GM12878 (cell line): ENCODE measurements at regions not wholly inside any gene's neighbourhood (a gene's known extent, or its start where the extent isn't known, plus 50 kb on each side); places are given as distances from the start of the nearest gene placed in this dataset.

Experiments
- ATAC-seq: fragments of 200-7000 bp; cut with Tn5 transposase; 3 replicates; pipeline ENCODE4 v1.9.1; 2020; ENCODE audit warnings: mild to moderate bottlenecking, moderate library complexity
- BruUV-seq: library from RNA; stranded (reverse); fragments of 400-500 nt; replicated peaks from 2 replicates; lab custom pipeline; 2021; lab: Mats Ljungman, UMichigan
- CTCF ChIA-PET: fragments of 300-600 bp; sonication (Branson Sonifier 250); formaldehyde crosslinking; extraction: SDS; loops from one replicate; lab custom pipeline; 2021; ENCODE audit warnings: inconsistent platforms; lab: Yijun Ruan, JAX
- POLR2A ChIA-PET: fragments of 350-600 bp; formaldehyde crosslinking; extraction: SDS; loops from one replicate; lab custom pipeline; 2021; ENCODE audit warnings: inconsistent platforms; lab: Charles Lee
- RAD21 ChIA-PET: fragments of 300-600 bp; sonication (Branson Sonifier 250); formaldehyde crosslinking; loops from one replicate; lab custom pipeline; 2023; ENCODE audit warnings: antibody characterized with exemption; ENCODE audit not compliant: unreplicated experiment; lab: Charles Lee
- SMC1A ChIA-PET: fragments of 300-600 bp; sonication (Branson Sonifier 250); formaldehyde crosslinking; loops from one replicate; lab custom pipeline; 2023; ENCODE audit not compliant: unreplicated experiment, uncharacterized antibody; lab: Charles Lee
- DNase-seq: peaks from one replicate; pipeline ENCODE4 v3.0.0-alpha.2; 2011; ENCODE audit warnings: low read depth, low spot score
- FAIRE-seq: peaks from 3 replicates; lab custom pipeline; 2011; peaks lifted over from hg19 to GRCh38; lab: Jason Lieb, UNC
- H2AFZ ChIP-seq: 2 replicates; pipeline ENCODE4 v1.6.0; 2011; ENCODE audit warnings: low read depth, low read length, control low read depth; ENCODE audit not compliant: control insufficient read depth
- H3K27ac ChIP-seq: 2 replicates; pipeline ENCODE4 v1.5.1; 2011; ENCODE audit warnings: control low read depth; ENCODE audit not compliant: control insufficient read depth, insufficient read depth
- H3K27me3 ChIP-seq, 2 experiments: replicated peaks in 1 of 2; 2 replicates each; pipeline versions ENCODE4 v1.6.0 to v1.6.1; 2011; ENCODE audit warnings: low read length in 1 of 2; ENCODE audit not compliant: control insufficient read depth in 2 of 2, insufficient read depth in 2 of 2
- H3K36me3 ChIP-seq, 2 experiments: 2 replicates each; pipeline ENCODE4 v1.5.1; 2011; ENCODE audit warnings: low read length in 1 of 2; ENCODE audit not compliant: control insufficient read depth in 2 of 2, insufficient read depth in 2 of 2
- H3K4me1 ChIP-seq: 2 replicates; pipeline ENCODE4 v1.6.1; 2011; ENCODE audit warnings: mild to moderate bottlenecking, low read length, moderate library complexity, mixed read lengths; ENCODE audit not compliant: control insufficient read depth, insufficient read depth
- H3K4me2 ChIP-seq: 2 replicates; pipeline ENCODE4 v1.6.0; 2011; ENCODE audit warnings: control low read depth; ENCODE audit not compliant: control insufficient read depth, insufficient read depth
- H3K4me3 ChIP-seq: fragments of 200-600 bp; sonication (generic); 2 replicates; pipeline ENCODE4 v1.5.1; 2016
- H3K79me2 ChIP-seq: 2 replicates; pipeline ENCODE4 v1.6.0; 2011; ENCODE audit warnings: low read length; ENCODE audit not compliant: control insufficient read depth, insufficient read depth
- H3K9ac ChIP-seq: 2 replicates; pipeline ENCODE4 v1.8.0; 2011; ENCODE audit warnings: low read length, control low read depth, mixed read lengths; ENCODE audit not compliant: control insufficient read depth, insufficient read depth
- H3K9me3 ChIP-seq: replicated peaks from 3 replicates; pipeline ENCODE4 v1.5.1; 2011; ENCODE audit warnings: mild to moderate bottlenecking, low read length; ENCODE audit not compliant: control insufficient read depth, insufficient read depth
- H4K20me1 ChIP-seq: 2 replicates; pipeline ENCODE4 v1.6.0; 2011; ENCODE audit not compliant: control insufficient read depth, insufficient read depth
- ASH2L ChIP-seq: fragments of 300-600, 200-600 bp; sonication (generic); IDR thresholded peaks from 2 replicates; pipeline ENCODE4 v1.6.1; 2017; ENCODE audit warnings: low read depth, mild to moderate bottlenecking, borderline replicate concordance
- BHLHE40 ChIP-seq, 2 experiments: fragments of 450-650 bp in 1 of 2; IDR thresholded peaks; 2 replicates each; pipeline ENCODE4 v1.6.1; 2011 to 2017; ENCODE audit warnings: low read depth in 2 of 2, borderline replicate concordance in 1 of 2, improper control_type of control experiment in 1 of 2, low read length in 1 of 2, mild to moderate bottlenecking in 1 of 2
- EED ChIP-seq: sonication (generic); IDR thresholded peaks from 2 replicates; pipeline ENCODE4 v1.6.1; 2016; ENCODE audit warnings: antibody characterized with exemption, low read depth
- EP300 ChIP-seq, 2 experiments: fragments of 150-350 bp in 1 of 2; IDR thresholded peaks; 2 replicates each; pipeline ENCODE4 v1.6.1; 2011 to 2012; ENCODE audit warnings: low read depth in 2 of 2, low read length in 2 of 2, borderline replicate concordance in 1 of 2, improper control_type of control experiment in 1 of 2, inconsistent platforms in 1 of 2; ENCODE audit not compliant: control insufficient read depth in 1 of 2
- ETV6 ChIP-seq, 2 experiments: fragments of 450-650 bp in 1 of 2; IDR thresholded peaks in 1 of 2; conservative IDR thresholded peaks in 1 of 2; 2 replicates each; pipeline ENCODE4 v1.6.1; 2014; ENCODE audit warnings: antibody characterized with exemption in 1 of 2, borderline replicate concordance in 1 of 2, low read depth in 1 of 2, mild to moderate bottlenecking in 1 of 2, moderate library complexity in 1 of 2
- FOXK2 ChIP-seq: fragments of 450-650 bp; IDR thresholded peaks from 2 replicates; pipeline ENCODE4 v1.6.1; 2017; ENCODE audit warnings: mild to moderate bottlenecking, moderate library complexity
- FOXM1 ChIP-seq: IDR thresholded peaks from 2 replicates; pipeline ENCODE4 v1.6.1; 2012; ENCODE audit warnings: low read depth, mild to moderate bottlenecking, inconsistent platforms, low read length, moderate library complexity
- IKZF2 ChIP-seq, 2 experiments: fragments of 450-650 bp; IDR thresholded peaks; 2 replicates each; pipeline ENCODE4 v1.6.1; 2017; ENCODE audit warnings: mild to moderate bottlenecking in 2 of 2, moderate library complexity in 2 of 2
- KAT2A ChIP-seq: conservative IDR thresholded peaks from 2 replicates; pipeline ENCODE4 v1.6.1; 2011; ENCODE audit warnings: low read depth, low read length; ENCODE audit not compliant: control insufficient read depth
- KLF5 ChIP-seq: fragments of 450-650 bp; IDR thresholded peaks from 2 replicates; pipeline ENCODE4 v1.6.1; 2014; ENCODE audit warnings: mild to moderate bottlenecking; ENCODE audit not compliant: partially characterized antibody
- PAX5 ChIP-seq: IDR thresholded peaks from 2 replicates; pipeline ENCODE4 v1.6.1; 2011; ENCODE audit warnings: low read depth, low read length, borderline replicate concordance
- RAD21 ChIP-seq: IDR thresholded peaks from 2 replicates; pipeline ENCODE4 v1.6.1; 2011; ENCODE audit warnings: mild to moderate bottlenecking, low read depth, low read length, moderate library complexity; ENCODE audit not compliant: insufficient read depth
- RB1 ChIP-seq: fragments of 450-650 bp; formaldehyde crosslinking; IDR thresholded peaks from 2 replicates; pipeline ENCODE4 v1.6.1; 2017; ENCODE audit warnings: mild to moderate bottlenecking, borderline replicate concordance
- SRF ChIP-seq, 2 experiments: IDR thresholded peaks; 2 replicates each; pipeline ENCODE4 v1.6.1; 2011; ENCODE audit warnings: low read depth in 2 of 2, low read length in 2 of 2, mild to moderate bottlenecking in 1 of 2, moderate library complexity in 1 of 2
- TBL1XR1 ChIP-seq: IDR thresholded peaks from 2 replicates; pipeline ENCODE4 v1.6.1; 2012; ENCODE audit warnings: low read depth, low read length, improper control_type of control experiment
- TCF3 ChIP-seq: IDR thresholded peaks from 2 replicates; pipeline ENCODE4 v1.6.1; 2012; ENCODE audit warnings: low read depth, mild to moderate bottlenecking, low read length, borderline replicate concordance; ENCODE audit not compliant: insufficient read depth
- WGBS: methylation state at CpG from one replicate; pipeline ENCODE4 v1.1.6; 2016; ENCODE audit warnings: low lambda C conversion rate; ENCODE audit not compliant: insufficient replicate concordance, insufficient coverage; ENCODE audit errors: missing lambda C conversion rate; 5-methylcytosine and 5-hydroxymethylcytosine counted together
- in situ Hi-C: fragments of 300-500 bp; cut with MboI; formaldehyde crosslinking; loops from 9 replicates; pipeline ENCODE4 v1.14.3; 2018; ENCODE audit warnings: mixed read lengths
- intact Hi-C: fragments of 100-400 bp; cut with micrococcal nuclease; formaldehyde crosslinking; loops from one replicate; pipeline ENCODE4 v1.14.2; 2022; ENCODE audit not compliant: unreplicated experiment
- TF ChIP-seq, protein P1 (sequence below): fragments of 450-650 bp; IDR thresholded peaks from 2 replicates; pipeline ENCODE4 v1.6.1; 2017; ENCODE audit warnings: mild to moderate bottlenecking
- TF ChIP-seq, protein P2 (sequence below): fragments of 450-650 bp; IDR thresholded peaks from 2 replicates; pipeline ENCODE4 v1.6.1; 2017; ENCODE audit warnings: borderline replicate concordance
- TF ChIP-seq, protein P3 (sequence below): fragments of 150-350 bp; IDR thresholded peaks from 2 replicates; pipeline ENCODE4 v1.6.1; 2014; ENCODE audit warnings: mild to moderate bottlenecking, low read depth, low read length

DNA sequence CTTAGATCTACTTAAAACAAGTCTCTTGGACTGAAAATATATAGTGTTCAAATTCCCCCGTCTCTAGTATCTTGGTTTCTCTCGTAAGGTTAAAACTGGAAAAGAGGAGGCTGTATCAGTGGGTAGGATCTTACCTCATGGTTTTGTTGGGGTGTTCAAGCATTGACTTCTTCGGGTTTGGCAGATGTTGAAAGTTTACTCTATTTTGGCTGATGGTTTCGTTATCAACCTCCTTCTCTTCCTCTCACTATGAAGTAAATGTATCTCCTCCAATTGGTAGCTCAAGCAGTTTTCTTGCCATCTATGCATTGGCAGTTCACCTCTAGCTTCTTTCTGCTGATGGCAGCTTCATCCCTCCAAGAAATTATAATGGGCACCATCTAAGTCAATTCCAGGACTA is 506.5 kb upstream of the GRIN3A start:
- ChIA-PET RAD21 (no interaction called here), SMC1A (interaction anchor here (0.9 kb wide), 1 partner anchor 15 kb away, joined by 3 read pairs; no protein-coding TSS in a partner anchor), CTCF (no interaction called here), POLR2A (no interaction called here)
- no peak overlapping the region for H3K4me3 ChIP-seq
- no peak for FAIRE-seq
- H3K4me2 ChIP-seq = no peak overlapping the region
- no peaks in the 10 kb centered on the region for H3K79me2 ChIP-seq
- H3K9me3 ChIP-seq = no peaks in the 10 kb centered on the region
- no peaks in the 10 kb centered on the region for H3K36me3 ChIP-seq
- H2AFZ ChIP-seq = no peak overlapping the region
- no peak for ATAC-seq
- no TSS peak for BruUV-seq
- no peaks in the 10 kb centered on the region for H3K4me1 ChIP-seq
- no peak for DNase-seq
- no peaks in the 10 kb centered on the region for H3K27me3 ChIP-seq
- no peak overlapping the region for H3K9ac ChIP-seq
- 10% methylated on average over 4 of the region's 4 CpGs for WGBS
- no peak overlapping the region for H3K27ac ChIP-seq
- no peak for TF ChIP-seq RB1
- TF ChIP-seq SRF (IDR thresholded peaks at IDR 0.05; ENCODE audit: low read depth in 2 of 2, low read length in 2 of 2) = no peak
- no peak for TF ChIP-seq FOXM1
- TF ChIP-seq IKZF2 (IDR thresholded peaks at IDR 0.05) = no peak
- no peak for TF ChIP-seq KLF5
- no peak for TF ChIP-seq KAT2A
- no peak for TF ChIP-seq PAX5
- TF ChIP-seq ETV6 (conservative IDR thresholded peaks at IDR 0.05 in 1 of 2, IDR thresholded peaks at IDR 0.05 in 1 of 2; ENCODE audit: borderline replicate concordance in 1 of 2, low read depth in 1 of 2) = no peak
- TF ChIP-seq ASH2L = no peak
- no peak for TF ChIP-seq RAD21
- no peak for TF ChIP-seq TCF3
- no peak for TF ChIP-seq EP300 (IDR thresholded peaks at IDR 0.05; ENCODE audit: borderline replicate concordance in 1 of 2, control insufficient read depth in 1 of 2, low read depth in 2 of 2, low read length in 2 of 2)
- TF ChIP-seq TBL1XR1 = no peak
- TF ChIP-seq, protein P1, sequence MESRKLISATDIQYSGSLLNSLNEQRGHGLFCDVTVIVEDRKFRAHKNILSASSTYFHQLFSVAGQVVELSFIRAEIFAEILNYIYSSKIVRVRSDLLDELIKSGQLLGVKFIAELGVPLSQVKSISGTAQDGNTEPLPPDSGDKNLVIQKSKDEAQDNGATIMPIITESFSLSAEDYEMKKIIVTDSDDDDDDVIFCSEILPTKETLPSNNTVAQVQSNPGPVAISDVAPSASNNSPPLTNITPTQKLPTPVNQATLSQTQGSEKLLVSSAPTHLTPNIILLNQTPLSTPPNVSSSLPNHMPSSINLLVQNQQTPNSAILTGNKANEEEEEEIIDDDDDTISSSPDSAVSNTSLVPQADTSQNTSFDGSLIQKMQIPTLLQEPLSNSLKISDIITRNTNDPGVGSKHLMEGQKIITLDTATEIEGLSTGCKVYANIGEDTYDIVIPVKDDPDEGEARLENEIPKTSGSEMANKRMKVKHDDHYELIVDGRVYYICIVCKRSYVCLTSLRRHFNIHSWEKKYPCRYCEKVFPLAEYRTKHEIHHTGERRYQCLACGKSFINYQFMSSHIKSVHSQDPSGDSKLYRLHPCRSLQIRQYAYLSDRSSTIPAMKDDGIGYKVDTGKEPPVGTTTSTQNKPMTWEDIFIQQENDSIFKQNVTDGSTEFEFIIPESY = no peak
- TF ChIP-seq, protein P2, sequence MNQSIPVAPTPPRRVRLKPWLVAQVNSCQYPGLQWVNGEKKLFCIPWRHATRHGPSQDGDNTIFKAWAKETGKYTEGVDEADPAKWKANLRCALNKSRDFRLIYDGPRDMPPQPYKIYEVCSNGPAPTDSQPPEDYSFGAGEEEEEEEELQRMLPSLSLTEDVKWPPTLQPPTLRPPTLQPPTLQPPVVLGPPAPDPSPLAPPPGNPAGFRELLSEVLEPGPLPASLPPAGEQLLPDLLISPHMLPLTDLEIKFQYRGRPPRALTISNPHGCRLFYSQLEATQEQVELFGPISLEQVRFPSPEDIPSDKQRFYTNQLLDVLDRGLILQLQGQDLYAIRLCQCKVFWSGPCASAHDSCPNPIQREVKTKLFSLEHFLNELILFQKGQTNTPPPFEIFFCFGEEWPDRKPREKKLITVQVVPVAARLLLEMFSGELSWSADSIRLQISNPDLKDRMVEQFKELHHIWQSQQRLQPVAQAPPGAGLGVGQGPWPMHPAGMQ = no peak
- no peak for TF ChIP-seq EED
- TF ChIP-seq BHLHE40 (IDR thresholded peaks at IDR 0.05; ENCODE audit: borderline replicate concordance in 1 of 2, low read depth in 2 of 2, low read length in 1 of 2) = no peak
- TF ChIP-seq, protein P3, sequence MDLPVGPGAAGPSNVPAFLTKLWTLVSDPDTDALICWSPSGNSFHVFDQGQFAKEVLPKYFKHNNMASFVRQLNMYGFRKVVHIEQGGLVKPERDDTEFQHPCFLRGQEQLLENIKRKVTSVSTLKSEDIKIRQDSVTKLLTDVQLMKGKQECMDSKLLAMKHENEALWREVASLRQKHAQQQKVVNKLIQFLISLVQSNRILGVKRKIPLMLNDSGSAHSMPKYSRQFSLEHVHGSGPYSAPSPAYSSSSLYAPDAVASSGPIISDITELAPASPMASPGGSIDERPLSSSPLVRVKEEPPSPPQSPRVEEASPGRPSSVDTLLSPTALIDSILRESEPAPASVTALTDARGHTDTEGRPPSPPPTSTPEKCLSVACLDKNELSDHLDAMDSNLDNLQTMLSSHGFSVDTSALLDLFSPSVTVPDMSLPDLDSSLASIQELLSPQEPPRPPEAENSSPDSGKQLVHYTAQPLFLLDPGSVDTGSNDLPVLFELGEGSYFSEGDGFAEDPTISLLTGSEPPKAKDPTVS = no peak
- no peak for TF ChIP-seq FOXK2
- TF ChIP-seq, all 136 proteins: peak for 0
- in situ Hi-C loops = loop anchor here (25.0 kb wide), 1 partner anchor 108 kb away; no protein-coding TSS in a partner anchor
- intact Hi-C loops = no loop called here
- no peaks in the 10 kb centered on the region for H4K20me1 ChIP-seq
